ENCODE measurements at regions not wholly inside any gene's neighbourhood (a gene's known extent, or its start where the extent isn't known, plus 50 kb on each side); places are given as distances from the start of the nearest gene placed in this dataset.

GRCh38 chr10:108615576-108616320, 1307.6 kb downstream of the XPNPEP1 start:
- TF ChIP-seq CTCF (IDR thresholded peaks at IDR 0.05) (no peak), KDM1A (IDR thresholded peaks at IDR 0.05; ENCODE audit: low read depth) (no peak), HMGXB4 (CRISPR knock-in tag; IDR thresholded peaks at IDR 0.05; ENCODE audit: borderline replicate concordance) (no peak), ZFP36 (IDR thresholded peaks at IDR 0.05; ENCODE audit: borderline replicate concordance, partially characterized antibody) (no peak), HES2 (IDR thresholded peaks at IDR 0.05) (no peak)
